GM12874 (cell line): ENCODE measurements at regions not wholly inside any gene's neighbourhood (a gene's known extent, or its start where the extent isn't known, plus 50 kb on each side); places are given as distances from the start of the nearest gene placed in this dataset.

Experiments
- CTCF ChIP-seq: IDR thresholded peaks from 2 replicates; pipeline ENCODE4 v1.5.1; 2011; ENCODE audit warnings: low read depth, mild to moderate bottlenecking, control low read depth, low read length, moderate library complexity; ENCODE audit not compliant: insufficient read depth

- TF ChIP-seq CTCF, result no peak
Observed at GRCh38 chr11:45431046-45432018, 145.2 kb upstream of the SYT13 start.

DNA sequence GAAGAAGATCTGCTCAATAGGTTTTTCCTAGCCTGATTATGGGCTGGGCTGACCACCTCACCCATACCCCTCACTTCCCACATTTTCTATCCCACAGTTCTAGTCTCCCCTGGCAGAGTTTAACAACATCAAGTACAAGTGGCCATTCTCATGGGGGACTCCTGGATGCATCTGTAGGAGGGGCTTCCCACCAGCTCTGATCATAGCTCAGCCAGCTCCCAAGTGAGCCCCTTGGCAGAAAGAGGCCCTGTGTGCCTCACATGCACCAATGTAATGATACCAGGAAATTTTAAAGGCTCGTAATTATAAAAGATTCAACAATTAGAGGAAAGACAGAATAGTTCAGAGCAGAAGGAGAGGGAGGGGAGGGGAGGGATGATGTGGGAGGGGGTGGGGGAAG lies 144.2 kb upstream of the SYT13 start:
- TF ChIP-seq CTCF, result no peak

DNA sequence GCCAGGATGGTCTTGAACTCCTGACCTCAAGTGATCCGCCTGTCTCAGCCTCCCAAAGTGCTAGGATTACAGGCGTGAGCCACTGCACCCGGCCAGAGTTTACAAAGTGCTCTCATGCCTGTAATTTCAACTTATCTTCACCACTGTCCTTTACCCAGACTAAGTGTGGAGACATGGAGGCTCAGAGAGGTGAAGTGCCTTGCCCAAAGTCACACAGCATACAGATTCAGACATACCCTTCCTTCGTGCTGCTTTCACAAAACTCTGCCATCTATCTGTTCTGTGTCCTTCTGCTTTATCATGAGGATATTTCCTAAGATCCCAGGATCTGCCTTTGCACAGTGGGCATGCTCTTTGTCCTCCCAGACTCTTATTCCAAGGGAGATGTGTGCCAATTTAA lies 143.6 kb upstream of the SYT13 start:
- no peak for TF ChIP-seq CTCF

DNA sequence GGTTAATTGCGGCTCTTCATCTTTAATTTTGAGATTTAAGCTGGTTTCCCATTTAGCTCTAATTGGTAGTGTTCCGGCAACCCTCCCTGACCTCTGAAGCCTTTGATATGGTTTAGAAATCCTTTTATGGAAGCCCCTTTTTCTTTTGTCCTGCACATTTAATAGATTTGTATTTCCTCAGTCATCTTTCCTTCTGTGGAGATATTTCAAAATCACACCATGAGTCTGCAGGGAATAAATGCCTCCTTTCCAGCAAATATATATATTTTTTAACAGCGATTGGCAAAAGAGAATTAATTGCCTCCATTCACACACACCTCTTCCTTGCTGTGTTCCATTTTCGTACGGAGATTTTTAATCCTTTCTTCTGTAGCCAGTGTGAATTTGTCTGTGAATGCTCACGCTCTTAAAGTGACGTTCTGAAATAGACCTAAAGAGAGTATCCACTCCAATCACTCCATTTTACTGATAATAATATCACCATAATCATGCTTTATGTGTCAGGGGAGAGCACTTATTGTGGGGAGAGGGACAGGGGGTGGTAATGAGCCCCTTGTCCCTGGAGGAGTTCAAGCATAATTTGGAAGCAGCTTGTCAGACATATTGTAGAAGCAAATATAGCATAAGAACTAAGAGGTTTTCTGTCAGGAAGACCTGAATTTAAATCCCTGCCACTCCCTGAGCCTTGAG lies 142.5 kb upstream of the SYT13 start:
- no peak for TF ChIP-seq CTCF

DNA sequence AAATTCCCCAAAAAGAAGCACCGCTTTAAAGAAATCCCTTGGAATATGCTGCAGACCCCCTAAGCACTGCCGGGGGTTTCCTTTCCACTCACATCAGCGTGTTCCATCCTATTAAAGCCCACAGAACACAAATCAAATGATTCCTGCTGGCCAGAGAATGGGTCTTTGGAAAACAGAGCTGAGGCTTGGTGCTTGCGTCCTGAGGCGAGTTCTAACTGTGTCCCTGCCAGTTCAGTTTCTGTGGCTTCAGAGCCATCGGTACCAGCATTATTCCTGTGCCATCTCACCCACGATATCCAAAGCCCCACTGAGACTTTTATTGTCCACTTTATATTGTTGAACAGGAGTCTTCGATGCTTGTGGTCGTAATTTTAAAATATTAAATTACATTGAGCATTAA lies 142.0 kb upstream of the SYT13 start:
- TF ChIP-seq CTCF, result no peak

DNA sequence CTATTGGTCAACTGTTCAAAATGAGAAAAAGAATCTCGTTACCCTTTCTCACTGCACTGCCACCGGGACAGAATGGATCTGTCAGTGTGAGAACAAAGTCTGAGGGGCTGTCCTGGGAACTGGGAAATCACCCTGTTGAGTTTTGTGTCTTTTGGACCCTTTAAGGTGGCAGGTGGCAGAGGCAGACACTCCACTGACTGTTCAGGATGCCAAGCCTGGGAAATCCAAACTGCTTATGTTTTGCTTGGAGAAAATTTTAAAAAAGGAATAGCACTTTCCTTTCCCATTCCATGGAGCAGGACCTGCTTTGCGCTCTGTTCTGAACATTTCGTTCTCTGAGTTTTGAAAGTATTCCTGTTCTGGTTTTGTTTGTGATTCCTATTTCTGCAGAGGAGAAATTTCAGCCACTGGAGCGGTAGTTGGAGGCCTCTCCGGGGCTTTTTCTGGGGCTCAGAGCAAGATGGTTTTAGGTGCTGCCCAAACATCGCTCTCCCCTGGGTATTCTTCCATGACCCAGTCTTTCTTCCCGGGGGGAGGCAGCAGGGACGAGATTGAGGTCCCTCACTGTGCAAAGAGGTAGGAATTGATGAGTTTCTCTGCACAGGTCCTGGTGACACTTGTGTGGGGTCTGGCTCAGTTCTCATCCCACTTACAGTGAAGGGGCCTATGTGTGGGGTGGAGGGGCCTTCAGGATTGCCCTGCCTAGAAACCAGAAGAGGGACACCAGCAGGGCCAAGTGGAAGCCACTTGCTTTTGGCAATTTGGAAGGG lies 138.5 kb upstream of the SYT13 start:
- TF ChIP-seq CTCF, result no peak
